PC-3 (cell line): ENCODE measurements at regions not wholly inside any gene's neighbourhood (a gene's known extent, or its start where the extent isn't known, plus 50 kb on each side); places are given as distances from the start of the nearest gene placed in this dataset.

Source experiments
- CTCF ChIP-seq: fragments of 300-600 bp; sonication (generic); conservative IDR thresholded peaks from 2 replicates; pipeline ENCODE4 v1.5.1; 2017; ENCODE audit warnings: antibody characterized with exemption, low read depth, mild to moderate bottlenecking, low read length
- EZH2 ChIP-seq: fragments of 300-600 bp; sonication (generic); IDR thresholded peaks from one replicate; pipeline ENCODE4 v1.6.1; 2017; ENCODE audit warnings: antibody characterized with exemption, mild to moderate bottlenecking, low read length; ENCODE audit not compliant: unreplicated experiment
- EZH2phosphoT487 ChIP-seq: fragments of 300-600 bp; sonication (generic); IDR thresholded peaks from 2 replicates; pipeline ENCODE4 v1.6.1; 2018; ENCODE audit warnings: mild to moderate bottlenecking, antibody characterized with exemption, low read length, borderline replicate concordance

GRCh38 chrX:22712942-22713341, 286.8 kb upstream of the DDX53 start:
- TF ChIP-seq CTCF (no peak), EZH2 (no peak), EZH2phosphoT487 (no peak)
